NCI-H2029 (cell line): ENCODE measurements at regions not wholly inside any gene's neighbourhood (a gene's known extent, or its start where the extent isn't known, plus 50 kb on each side); places are given as distances from the start of the nearest gene placed in this dataset.

ENCODE experiments used
- DNase-seq: peaks from one replicate; lab custom pipeline; 2025; lab: John Stamatoyannopoulos, UW

- no peak for DNase-seq
Measured at GRCh38 chr10:56844978-56845529, 484.0 kb upstream of the ZWINT start.

DNA sequence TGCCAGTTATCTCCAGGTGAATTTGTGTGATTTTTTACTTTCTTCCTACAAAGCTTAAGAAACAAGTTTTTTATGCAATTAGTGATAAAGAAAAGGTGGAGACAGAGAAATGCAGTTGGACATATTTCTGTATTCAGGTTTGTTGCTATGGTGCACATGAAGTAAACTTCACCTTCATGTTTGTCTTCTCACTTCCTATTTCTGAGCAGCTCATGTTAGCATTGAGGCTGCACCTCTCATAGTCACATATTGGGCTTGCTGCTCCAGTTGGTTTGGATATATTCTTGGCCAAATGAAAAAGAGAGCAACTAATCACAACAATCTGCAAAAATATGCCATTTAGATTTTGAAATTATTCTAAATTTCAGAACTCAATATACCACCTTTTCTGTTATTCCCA, 475.6 kb upstream of the ZWINT start:
- no peak for DNase-seq

- DNase-seq: no peak
Measured at GRCh38 chr10:56831681-56832080, 470.6 kb upstream of the ZWINT start.

DNA sequence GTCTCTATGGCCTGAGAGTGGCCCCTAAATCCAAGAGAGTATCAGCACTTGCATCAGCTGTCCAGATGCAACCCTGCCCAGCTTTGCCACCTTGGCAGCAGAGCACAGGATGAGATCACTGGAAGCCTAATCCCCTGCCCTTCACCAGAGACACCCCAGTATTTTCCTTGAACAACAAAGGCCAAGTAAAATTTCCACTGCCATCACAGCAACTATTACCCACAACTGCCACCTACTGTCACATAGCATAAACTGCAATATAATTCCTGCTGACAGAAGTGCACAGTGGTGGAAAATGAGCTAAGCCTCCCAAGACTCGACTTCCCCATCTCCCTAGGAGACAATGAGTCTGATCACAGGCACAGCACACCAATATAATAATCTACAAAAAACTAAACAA, 462.8 kb upstream of the ZWINT start:
- DNase-seq: no peak

- no peak for DNase-seq
Measured at GRCh38 chr10:56805022-56805421, 444.0 kb upstream of the ZWINT start.

DNA sequence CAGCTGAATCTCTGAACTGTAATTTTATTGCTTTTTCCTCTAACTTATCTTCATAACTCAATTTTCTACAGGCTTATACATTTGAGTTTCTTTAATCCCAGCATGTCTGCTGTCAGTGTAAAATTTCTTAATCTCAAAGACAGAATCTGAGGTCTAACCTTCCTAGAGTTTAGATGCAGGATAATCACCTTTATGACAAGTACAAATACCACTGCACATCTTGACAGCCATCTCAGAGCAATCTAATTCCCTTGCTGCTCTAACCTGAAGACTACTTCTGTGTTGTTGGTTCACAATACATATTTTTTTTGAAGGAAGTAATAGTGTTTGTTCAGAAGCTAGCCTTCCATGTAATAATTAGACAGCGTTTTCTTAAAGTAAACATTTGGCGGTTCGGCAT, 424.2 kb upstream of the ZWINT start:
- DNase-seq: no peak

GRCh38 chr10:56782503-56782902, 421.4 kb upstream of the ZWINT start:
- no peak for DNase-seq

- no peak for DNase-seq
Measured at GRCh38 chr10:56771343-56771742, 410.3 kb upstream of the ZWINT start.

DNA sequence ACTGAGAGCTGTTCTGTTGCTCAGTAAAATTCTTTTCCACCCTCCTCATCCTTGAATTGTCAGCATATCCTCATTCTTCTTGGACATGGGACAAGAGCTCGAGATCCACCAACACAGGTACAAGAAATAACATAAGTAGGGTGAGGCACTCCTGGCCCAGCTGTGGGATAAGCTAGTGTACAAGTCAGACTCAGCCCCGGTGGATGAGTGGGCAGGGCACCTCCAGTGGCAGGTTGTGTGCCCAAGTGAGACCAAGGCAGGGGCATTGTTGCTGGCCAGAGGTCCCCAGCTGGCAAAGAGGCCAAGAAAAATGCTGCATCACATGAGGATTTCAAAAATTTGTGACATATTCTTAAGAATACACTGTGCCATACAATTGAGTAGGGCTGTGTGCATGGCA, 402.0 kb upstream of the ZWINT start:
- DNase-seq: no peak

GRCh38 chr10:56745490-56745889, 384.4 kb upstream of the ZWINT start:
- no peak for DNase-seq

DNA sequence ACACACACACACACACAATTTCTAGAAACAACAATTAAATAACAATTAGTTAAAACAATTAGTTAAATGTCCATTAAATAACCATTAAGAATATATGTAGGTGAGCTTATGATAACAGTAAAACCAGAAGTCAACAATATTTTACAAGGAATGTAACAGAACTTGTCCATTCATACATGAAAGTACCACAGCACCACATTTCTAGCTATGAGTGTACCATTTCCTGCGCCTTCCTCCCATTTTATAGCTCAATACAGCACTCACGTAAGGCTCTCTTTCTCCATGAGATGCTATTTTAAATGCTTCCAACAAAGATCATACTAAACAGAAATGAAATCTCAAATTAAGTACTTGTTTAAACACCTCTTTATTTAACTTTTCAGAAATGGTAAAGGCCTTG, 367.3 kb upstream of the ZWINT start:
- no peak for DNase-seq

DNA sequence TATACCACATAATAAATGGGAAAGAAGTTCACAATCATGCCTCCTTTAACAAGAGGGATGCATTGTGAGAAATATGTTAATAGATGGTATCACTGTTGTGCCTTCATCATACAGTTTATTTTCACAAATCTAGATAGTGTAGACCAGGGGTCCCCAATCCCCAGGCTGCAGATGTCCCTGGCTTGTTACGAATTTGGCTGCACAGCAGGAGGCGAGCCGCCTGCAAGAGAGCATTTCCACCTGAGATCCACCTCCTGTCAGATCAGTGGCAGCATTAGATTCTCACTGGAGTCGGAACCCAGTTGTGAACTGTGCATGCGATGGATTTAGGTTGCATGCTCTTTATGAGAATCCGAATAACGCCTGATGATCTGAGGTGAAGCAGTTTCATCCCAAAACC, 361.9 kb upstream of the ZWINT start:
- DNase-seq: no peak

DNA sequence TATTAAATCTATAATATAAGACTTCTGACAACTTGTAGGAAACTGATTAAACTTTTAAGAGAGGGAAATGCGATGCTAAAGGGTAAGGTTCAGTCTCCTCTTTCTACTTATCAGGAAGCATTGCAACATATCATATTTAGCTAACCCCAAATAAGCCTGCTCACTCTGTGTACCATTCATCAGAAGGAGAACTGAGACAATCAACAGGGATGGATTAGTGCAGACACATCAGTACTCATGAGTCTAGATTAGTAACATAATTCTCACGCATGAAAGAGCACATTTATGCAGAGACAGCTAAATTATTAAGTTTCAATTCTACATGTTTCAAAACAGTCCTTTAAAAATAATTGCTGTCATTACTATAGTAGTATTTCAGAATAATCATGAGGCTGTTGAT, 354.2 kb upstream of the ZWINT start:
- DNase-seq: no peak

GRCh38 chr10:56698506-56698905, 337.4 kb upstream of the ZWINT start:
- DNase-seq: no peak

DNA sequence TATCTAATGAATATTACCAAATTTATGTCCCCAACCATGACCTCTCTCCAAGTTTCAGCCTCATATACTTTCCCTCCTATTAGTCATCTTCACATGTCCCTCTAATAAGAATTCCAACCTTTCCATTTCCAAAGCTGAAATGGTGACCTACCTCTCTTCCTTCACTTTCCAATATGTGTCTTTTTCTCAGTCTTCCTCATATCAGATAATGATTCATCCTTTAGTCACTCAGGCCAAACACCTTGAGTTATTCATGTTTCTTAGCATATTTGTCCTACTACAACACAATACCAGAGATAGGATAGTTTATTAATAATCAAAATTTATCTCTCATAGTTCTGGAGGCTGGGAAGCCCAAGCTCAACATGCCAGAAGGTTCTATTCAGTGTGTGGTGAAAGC, 318.5 kb upstream of the ZWINT start:
- DNase-seq: no peak

GRCh38 chr10:56662765-56663447, 301.8 kb upstream of the ZWINT start:
- DNase-seq: no peak

DNA sequence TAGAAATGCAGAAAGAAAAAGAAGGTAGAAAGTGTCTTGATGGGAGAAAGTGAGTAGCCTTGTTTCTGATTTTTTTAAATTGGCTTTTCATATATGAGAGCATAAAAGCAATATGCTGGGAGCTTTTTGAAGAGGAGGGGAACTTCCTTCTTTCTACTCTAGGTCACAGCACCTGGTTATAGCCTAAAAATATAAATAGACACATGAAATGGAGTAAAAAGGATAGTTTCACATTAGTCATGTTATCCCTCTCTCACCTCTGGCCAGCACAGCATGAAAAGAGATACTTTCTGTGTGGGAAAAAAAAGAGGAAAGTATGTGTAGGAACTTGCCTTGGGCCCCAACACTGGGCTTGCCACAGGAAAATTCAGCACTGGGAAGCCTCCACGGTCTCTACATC, 292.2 kb upstream of the ZWINT start:
- DNase-seq: no peak

DNA sequence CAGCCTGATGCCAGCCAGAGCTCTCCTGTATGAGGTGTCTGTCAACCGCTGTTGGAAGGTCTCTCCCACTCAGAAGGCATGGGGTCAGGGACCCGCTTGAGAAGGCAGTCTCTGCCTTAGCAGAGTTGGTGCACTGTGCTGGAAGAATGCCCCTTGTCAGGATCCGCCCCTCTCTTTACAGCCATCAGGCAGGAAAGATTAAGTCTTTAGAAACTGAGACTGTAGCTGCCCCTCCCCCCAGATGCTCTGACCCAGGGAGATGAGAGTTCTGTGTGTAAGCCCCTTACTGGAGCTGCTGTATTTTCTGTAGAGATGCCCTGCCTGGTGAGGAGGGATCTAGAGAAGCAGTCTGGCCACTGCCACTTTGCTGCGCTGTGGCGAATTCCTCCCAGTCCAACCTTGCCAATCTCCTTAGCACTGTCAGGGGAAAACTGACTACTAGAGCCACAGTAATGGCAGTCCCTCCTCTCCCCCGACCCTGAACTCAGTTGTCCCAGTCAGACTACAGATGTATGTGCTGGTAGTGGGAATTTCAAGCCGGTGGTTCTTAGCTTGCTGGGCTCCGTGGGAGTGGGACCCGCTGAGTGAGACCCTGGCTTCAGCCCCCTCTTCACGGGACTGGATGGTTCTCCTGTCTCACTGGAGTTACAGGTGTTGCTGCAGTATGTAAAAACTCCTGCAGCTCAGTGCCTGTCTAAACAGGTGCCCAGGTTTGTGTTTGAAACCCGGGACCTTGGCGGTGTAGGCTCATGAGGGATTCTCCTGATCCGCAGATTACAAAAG, 285.5 kb upstream of the ZWINT start:
- no peak for DNase-seq

- peak; percentile 59 for DNase-seq
Measured at GRCh38 chr10:56633876-56634452, 272.9 kb upstream of the ZWINT start.

DNA sequence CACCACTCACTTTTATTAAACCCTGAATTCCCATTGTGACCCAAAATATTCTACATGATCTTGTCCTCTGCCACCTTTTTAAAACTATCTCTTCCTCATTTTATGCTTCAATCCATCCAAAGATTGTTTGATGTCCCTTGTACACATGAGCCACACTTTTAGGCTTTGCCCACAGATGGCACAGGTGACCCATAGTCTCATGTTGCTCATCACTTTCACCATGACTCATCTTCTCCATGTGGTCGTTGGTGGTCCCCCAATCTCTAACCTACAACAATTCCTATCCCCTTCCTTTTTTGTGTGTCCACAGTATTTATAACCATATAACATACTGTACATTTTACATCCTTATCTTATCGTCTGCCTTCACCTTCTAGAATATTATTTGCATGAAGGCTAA, 271.5 kb upstream of the ZWINT start:
- no peak for DNase-seq

GRCh38 chr10:56624082-56624481, 263.0 kb upstream of the ZWINT start:
- DNase-seq: no peak

GRCh38 chr10:56623064-56623463, 262.0 kb upstream of the ZWINT start:
- no peak for DNase-seq

DNA sequence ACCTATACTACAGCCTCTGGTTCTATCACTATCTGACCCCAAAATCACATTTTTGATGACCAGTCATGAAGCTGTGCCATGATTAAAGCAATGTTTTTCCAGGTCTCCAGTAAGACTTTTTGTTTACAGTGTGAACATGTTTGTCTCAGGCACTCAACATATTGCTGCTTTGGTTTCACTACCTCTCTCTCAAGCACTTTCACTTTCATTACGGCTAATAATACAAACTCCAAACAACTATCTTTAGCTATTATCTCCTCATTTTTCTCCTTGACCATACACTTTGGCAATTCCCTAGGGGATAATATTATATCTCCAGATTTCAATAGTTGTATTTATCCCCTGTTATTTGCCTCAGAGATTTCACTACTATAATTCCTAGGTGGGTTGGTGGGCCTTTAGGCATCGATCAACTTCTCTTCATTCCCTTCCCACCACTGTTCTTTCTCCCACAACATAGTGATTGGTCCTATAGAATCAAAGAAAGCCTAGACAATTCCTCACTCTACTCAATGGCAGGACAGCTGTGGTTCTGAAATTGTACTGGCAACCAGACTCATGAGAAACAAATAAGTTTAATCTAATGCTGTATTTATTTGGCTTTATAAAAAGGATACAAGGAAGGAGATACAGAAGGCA, 261.4 kb upstream of the ZWINT start:
- peak; percentile 2 for DNase-seq
